ENCODE measurements at regions not wholly inside any gene's neighbourhood (a gene's known extent, or its start where the extent isn't known, plus 50 kb on each side); places are given as distances from the start of the nearest gene placed in this dataset.
"Not testable (repeated sequence)": the region's sequence is repeated elsewhere in the genome, so short reads cannot be mapped to it uniquely, and the experiment has no call there.

GRCh38 chr6:142016666-142017065 lies 116.1 kb upstream of the GJE1 start:
- DNase-seq: not testable (repeated sequence)

- DNase-seq: not testable (repeated sequence)
These were observed 117.3 kb upstream of the GJE1 start for GRCh38 chr6:142015463-142015862.

- no peak for DNase-seq
These were observed 117.7 kb upstream of the GJE1 start for GRCh38 chr6:142015011-142015410.

- no peak for DNase-seq
These were observed 118.2 kb upstream of the GJE1 start for GRCh38 chr6:142014515-142014914.

- DNase-seq: no peak
These were observed 118.7 kb upstream of the GJE1 start for GRCh38 chr6:142013875-142014495.

GRCh38 chr6:142013287-142013686 lies 119.4 kb upstream of the GJE1 start:
- DNase-seq: peak; percentile 67

GRCh38 chr6:142011775-142012174 lies 121.0 kb upstream of the GJE1 start:
- DNase-seq: no peak

- DNase-seq: no peak
These were observed 121.6 kb upstream of the GJE1 start for GRCh38 chr6:142011156-142011555.

- no peak for DNase-seq
These were observed 123.1 kb upstream of the GJE1 start for GRCh38 chr6:142009647-142010046.

- no peak for DNase-seq
These were observed 123.9 kb upstream of the GJE1 start for GRCh38 chr6:142008781-142009180.

GRCh38 chr6:142008016-142008735 lies 124.5 kb upstream of the GJE1 start:
- no peak for DNase-seq

GRCh38 chr6:142005021-142005420 lies 127.7 kb upstream of the GJE1 start:
- no peak for DNase-seq

GRCh38 chr6:142002825-142003405 lies 129.8 kb upstream of the GJE1 start:
- no peak for DNase-seq

- DNase-seq: no peak
These were observed 135.9 kb upstream of the GJE1 start for GRCh38 chr6:141996823-141997222.

- no peak for DNase-seq
These were observed 140.6 kb upstream of the GJE1 start for GRCh38 chr6:141992109-141992508.

GRCh38 chr6:141990840-141991239 lies 141.9 kb upstream of the GJE1 start:
- no peak for DNase-seq

GRCh38 chr6:141989706-141989959 lies 143.1 kb upstream of the GJE1 start:
- DNase-seq: no peak

GRCh38 chr6:141988954-141989705 lies 143.6 kb upstream of the GJE1 start:
- peak; percentile 64 for DNase-seq

- DNase-seq: no peak
These were observed 144.4 kb upstream of the GJE1 start for GRCh38 chr6:141988327-141988726.

- no peak for DNase-seq
These were observed 146.3 kb upstream of the GJE1 start for GRCh38 chr6:141986457-141986856.

GRCh38 chr6:141981190-141981589 lies 151.5 kb upstream of the GJE1 start:
- DNase-seq: no peak

- no peak for DNase-seq
These were observed 154.9 kb upstream of the GJE1 start for GRCh38 chr6:141977782-141978181.

GRCh38 chr6:141976994-141977393 lies 155.7 kb upstream of the GJE1 start:
- DNase-seq: no peak
